ENCODE measurements at regions not wholly inside any gene's neighbourhood (a gene's known extent, or its start where the extent isn't known, plus 50 kb on each side); places are given as distances from the start of the nearest gene placed in this dataset.

GRCh38 chrX:10048076-10048475, 80.9 kb downstream of the CLDN34 start:
- Histone ChIP-seq H3K4me1 (ENCODE audit: insufficient read depth, low read length, poor library complexity, severe bottlenecking) (no peaks in the 10 kb centered on the region), H3K27ac (ENCODE audit: low read depth, low read length, poor library complexity, severe bottlenecking) (no peak overlapping the region), H3K27me3 (replicated peaks; ENCODE audit: insufficient read depth, low read depth, low read length, poor library complexity) (no peaks in the 10 kb centered on the region), H3K9me3 (ENCODE audit: low read depth, low read length, poor library complexity, severe bottlenecking) (no peaks in the 10 kb centered on the region), H3K4me3 (ENCODE audit: low read depth, low read length, poor library complexity, severe bottlenecking) (no peak overlapping the region), H3K36me3 (ENCODE audit: insufficient read depth, low read length, poor library complexity, severe bottlenecking) (no peaks in the 10 kb centered on the region)
- BruUV-seq (replicated peaks), result no TSS peak
- TF ChIP-seq CTCF (conservative IDR thresholded peaks at IDR 0.05; ENCODE audit: low read depth, low read length) (no peak), EZH2 (IDR thresholded peaks at IDR 0.05; ENCODE audit: borderline replicate concordance, low read depth, low read length, poor library complexity, severe bottlenecking) (no peak)
- ChIA-PET POLR2A (ENCODE audit: low non-redundant PET) (no interaction called here), CTCF (no interaction called here)
- intact Hi-C loops (cut with micrococcal nuclease; ENCODE audit: unreplicated experiment), result no loop called here
- no peak for DNase-seq (ENCODE audit: low spot score)

- no peak for DNase-seq (ENCODE audit: low spot score)
- no TSS peak for BruUV-seq (replicated peaks)
- Histone ChIP-seq H3K4me1 (ENCODE audit: insufficient read depth, low read length, poor library complexity, severe bottlenecking) (no peaks in the 10 kb centered on the region), H3K27ac (ENCODE audit: low read depth, low read length, poor library complexity, severe bottlenecking) (no peak overlapping the region), H3K9me3 (ENCODE audit: low read depth, low read length, poor library complexity, severe bottlenecking) (no peaks in the 10 kb centered on the region), H3K4me3 (ENCODE audit: low read depth, low read length, poor library complexity, severe bottlenecking) (no peak overlapping the region), H3K36me3 (ENCODE audit: insufficient read depth, low read length, poor library complexity, severe bottlenecking) (no peaks in the 10 kb centered on the region), H3K27me3 (replicated peaks; ENCODE audit: insufficient read depth, low read depth, low read length, poor library complexity) (no peaks in the 10 kb centered on the region)
- CTCF ChIA-PET, result no interaction called here
- intact Hi-C loops (cut with micrococcal nuclease; ENCODE audit: unreplicated experiment), result no loop called here
- no peak for TF ChIP-seq EZH2 (IDR thresholded peaks at IDR 0.05; ENCODE audit: borderline replicate concordance, low read depth, low read length, poor library complexity, severe bottlenecking)
- TF ChIP-seq CTCF (conservative IDR thresholded peaks at IDR 0.05; ENCODE audit: low read depth, low read length), result no peak
- POLR2A ChIA-PET (ENCODE audit: low non-redundant PET), result no interaction called here
Measured at GRCh38 chrX:10048707-10049106, 81.5 kb downstream of the CLDN34 start.

GRCh38 chrX:10049236-10049635, 82.1 kb downstream of the CLDN34 start:
- H3K36me3 ChIP-seq (ENCODE audit: insufficient read depth, low read length, poor library complexity, severe bottlenecking), result no peaks in the 10 kb centered on the region
- no peak for DNase-seq (ENCODE audit: low spot score)
- H3K9me3 ChIP-seq (ENCODE audit: low read depth, low read length, poor library complexity, severe bottlenecking), result no peaks in the 10 kb centered on the region
- intact Hi-C loops (cut with micrococcal nuclease; ENCODE audit: unreplicated experiment), result no loop called here
- H3K27me3 ChIP-seq (replicated peaks; ENCODE audit: insufficient read depth, low read depth, low read length, poor library complexity), result no peaks in the 10 kb centered on the region
- POLR2A ChIA-PET (ENCODE audit: low non-redundant PET), result no interaction called here
- no TSS peak for BruUV-seq (replicated peaks)
- H3K27ac ChIP-seq (ENCODE audit: low read depth, low read length, poor library complexity, severe bottlenecking), result no peak overlapping the region
- CTCF ChIA-PET, result no interaction called here
- no peak overlapping the region for H3K4me3 ChIP-seq (ENCODE audit: low read depth, low read length, poor library complexity, severe bottlenecking)
- no peak for TF ChIP-seq CTCF (conservative IDR thresholded peaks at IDR 0.05; ENCODE audit: low read depth, low read length)
- TF ChIP-seq EZH2 (IDR thresholded peaks at IDR 0.05; ENCODE audit: borderline replicate concordance, low read depth, low read length, poor library complexity, severe bottlenecking), result no peak
- H3K4me1 ChIP-seq (ENCODE audit: insufficient read depth, low read length, poor library complexity, severe bottlenecking), result no peaks in the 10 kb centered on the region

Measured in A673 (cell line).